Coronary artery (tissue), 2 donors: ENCODE measurements at regions not wholly inside any gene's neighbourhood (a gene's known extent, or its start where the extent isn't known, plus 50 kb on each side); places are given as distances from the start of the nearest gene placed in this dataset.

Experiments
- DNase-seq: peaks from one replicate; pipeline ENCODE4 v3.0.0-alpha.2; 2017; ENCODE audit warnings: low spot score
- H3K27ac ChIP-seq, 2 donors: fragments of 200-600 bp; sonication (generic); one replicate each; pipeline ENCODE4 v1.5.1; 2016 to 2019
- H3K4me3 ChIP-seq: fragments of 200-600 bp; sonication (generic); 2 replicates; pipeline ENCODE4 v1.5.1; 2016; ENCODE audit warnings: mild to moderate bottlenecking, moderate library complexity
- CTCF ChIP-seq: fragments of 200-600 bp; sonication (generic); IDR thresholded peaks from one replicate; pipeline ENCODE4 v1.5.1; 2019; ENCODE audit warnings: antibody characterized with exemption

- H3K27ac ChIP-seq, result no peak overlapping the region
- DNase-seq, result peak; percentile 5
- H3K4me3 ChIP-seq, result no peak overlapping the region
- no peak for TF ChIP-seq CTCF
These were observed 272.5 kb downstream of the XXYLT1 start for GRCh38 chr3:194998417-194998816.

- Histone ChIP-seq H3K27ac (no peak overlapping the region), H3K4me3 (no peak overlapping the region)
- peak; percentile 60 for DNase-seq
- TF ChIP-seq CTCF, result no peak
These were observed 272.0 kb downstream of the XXYLT1 start for GRCh38 chr3:194998948-194999347.

GRCh38 chr3:194999491-194999890 lies 271.5 kb downstream of the XXYLT1 start:
- DNase-seq, result no peak

GRCh38 chr3:195001261-195001660 lies 269.7 kb downstream of the XXYLT1 start:
- no peak for TF ChIP-seq CTCF
- Histone ChIP-seq H3K27ac (no peak overlapping the region), H3K4me3 (no peak overlapping the region)
- no peak for DNase-seq

More at GRCh38 chr3:194999491-194999890, 271.5 kb downstream of the XXYLT1 start:
- Histone ChIP-seq H3K27ac (no peak overlapping the region), H3K4me3 (no peak overlapping the region)
- no peak for TF ChIP-seq CTCF

- DNase-seq, result peak; percentile 33
- no peak overlapping the region for H3K27ac ChIP-seq
- no peak overlapping the region for H3K4me3 ChIP-seq
- TF ChIP-seq CTCF, result no peak
These were observed 268.7 kb downstream of the XXYLT1 start for GRCh38 chr3:195001961-195002861.

GRCh38 chr3:195003006-195003892 lies 267.7 kb downstream of the XXYLT1 start:
- peak; percentile 72 for DNase-seq
- Histone ChIP-seq H3K4me3 (no peak overlapping the region), H3K27ac (peak overlapping the region in 1 of 2 donors; percentile 21)
- TF ChIP-seq CTCF, result no peak
